Breast epithelium (tissue), 3 donors: ENCODE measurements at regions not wholly inside any gene's neighbourhood (a gene's known extent, or its start where the extent isn't known, plus 50 kb on each side); places are given as distances from the start of the nearest gene placed in this dataset.

Experiments used
- POLR2A ChIP-seq: fragments of 450-650 bp; IDR thresholded peaks from one replicate; pipeline ENCODE4 v1.6.1; 2016; ENCODE audit warnings: antibody characterized with exemption, mild to moderate bottlenecking, moderate library complexity
- TF ChIP-seq, protein P1 (sequence below), 3 donors: fragments of 450-650 bp; IDR thresholded peaks; one replicate each; pipeline ENCODE4 v1.5.1; 2016 to 2017; ENCODE audit warnings: antibody characterized with exemption in 3 of 3, mild to moderate bottlenecking in 3 of 3, moderate library complexity in 3 of 3

DNA sequence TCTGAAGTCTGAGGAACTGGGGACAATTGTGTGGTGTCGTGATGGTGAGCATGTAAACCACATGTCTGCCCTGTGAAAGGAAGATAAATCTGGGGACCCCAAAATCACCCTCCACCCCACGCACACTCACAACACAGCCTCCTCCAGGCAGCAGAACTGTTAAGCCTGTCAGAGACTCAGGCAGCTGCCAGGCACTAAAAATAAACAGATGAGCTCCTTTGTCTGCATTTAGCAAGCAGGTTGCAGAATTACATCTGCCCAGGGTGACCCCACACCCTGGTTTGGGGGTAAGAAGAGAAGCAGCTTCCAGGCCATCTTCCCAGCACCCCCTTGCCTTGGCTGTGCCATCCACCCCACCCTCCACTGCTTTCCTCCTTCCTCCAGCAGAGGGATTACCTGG is 119.1 kb upstream of the RUNX3 start:
- no peak for TF ChIP-seq POLR2A
- TF ChIP-seq, protein P1, sequence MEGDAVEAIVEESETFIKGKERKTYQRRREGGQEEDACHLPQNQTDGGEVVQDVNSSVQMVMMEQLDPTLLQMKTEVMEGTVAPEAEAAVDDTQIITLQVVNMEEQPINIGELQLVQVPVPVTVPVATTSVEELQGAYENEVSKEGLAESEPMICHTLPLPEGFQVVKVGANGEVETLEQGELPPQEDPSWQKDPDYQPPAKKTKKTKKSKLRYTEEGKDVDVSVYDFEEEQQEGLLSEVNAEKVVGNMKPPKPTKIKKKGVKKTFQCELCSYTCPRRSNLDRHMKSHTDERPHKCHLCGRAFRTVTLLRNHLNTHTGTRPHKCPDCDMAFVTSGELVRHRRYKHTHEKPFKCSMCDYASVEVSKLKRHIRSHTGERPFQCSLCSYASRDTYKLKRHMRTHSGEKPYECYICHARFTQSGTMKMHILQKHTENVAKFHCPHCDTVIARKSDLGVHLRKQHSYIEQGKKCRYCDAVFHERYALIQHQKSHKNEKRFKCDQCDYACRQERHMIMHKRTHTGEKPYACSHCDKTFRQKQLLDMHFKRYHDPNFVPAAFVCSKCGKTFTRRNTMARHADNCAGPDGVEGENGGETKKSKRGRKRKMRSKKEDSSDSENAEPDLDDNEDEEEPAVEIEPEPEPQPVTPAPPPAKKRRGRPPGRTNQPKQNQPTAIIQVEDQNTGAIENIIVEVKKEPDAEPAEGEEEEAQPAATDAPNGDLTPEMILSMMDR (IDR thresholded peaks at IDR 0.05), result no peak
